ENCODE measurements at regions not wholly inside any gene's neighbourhood (a gene's known extent, or its start where the extent isn't known, plus 50 kb on each side); places are given as distances from the start of the nearest gene placed in this dataset.
"Not testable (repeated sequence)": the region's sequence is repeated elsewhere in the genome, so short reads cannot be mapped to it uniquely, and the experiment has no call there.

- Histone ChIP-seq H3K27me3 (replicated peaks in 1 of 7) (peaks cover 0 to 82% (median 31%) of the 10 kb centered on the region in 7 donors), H3K4me1 (peaks cover 6 to 22% (median 15%) of the 10 kb centered on the region in 6 donors), H3K9me3 (no peaks in the 10 kb centered on the region), H3K27ac (no peak overlapping the region), H3K36me3 (no peaks in the 10 kb centered on the region), H3K4me3 (no peak overlapping the region)
- intact Hi-C loops (cut with DNase I; ENCODE audit: low total_unique reads): loop anchor here (10.0 kb wide), 1 partner anchor 730 kb away; no protein-coding TSS in a partner anchor
- WGBS, 5 donors: 54 to 73% (median 60%) methylated on average over 6 to 13 of the region's 13 CpGs
- DNase-seq: no peak
- TF ChIP-seq CTCF (IDR thresholded peaks at IDR 0.05 in 8 of 11, conservative IDR thresholded peaks at IDR 0.05 in 3 of 11) (no peak), POLR2A (IDR thresholded peaks at IDR 0.05) (no peak), POLR2AphosphoS5 (IDR thresholded peaks at IDR 0.05) (no peak)
Observed at GRCh38 chr5:1654786-1655495, 131.2 kb upstream of the LPCAT1 start.

- H3K27me3 ChIP-seq (replicated peaks in 1 of 7): peaks cover 0 to 82% (median 31%) of the 10 kb centered on the region in 7 donors
- not testable (repeated sequence) for H3K9me3 ChIP-seq, H3K36me3 ChIP-seq, H3K27ac ChIP-seq
- TF ChIP-seq CTCF (IDR thresholded peaks at IDR 0.05 in 8 of 11, conservative IDR thresholded peaks at IDR 0.05 in 3 of 11): peak in 9 of 11 experiments; percentile 21 to 76 (median 64)
- peak; percentile 81 for DNase-seq
- 6 to 30% (median 11%) methylated on average over 4 to 51 of the region's 60 CpGs for WGBS, 5 donors
- intact Hi-C loops (cut with DNase I; ENCODE audit: low total_unique reads): loop anchor here (10.0 kb wide), 1 partner anchor 729 kb away; no protein-coding TSS in a partner anchor
- H3K4me1 ChIP-seq: peaks cover 6 to 22% (median 15%) of the 10 kb centered on the region in 6 donors
- H3K4me3 ChIP-seq: peak overlapping the region in 2 of 8 donors; percentile 23 to 46
Observed at GRCh38 chr5:1653698-1654651, 130.2 kb upstream of the LPCAT1 start.

GRCh38 chr5:1652873-1653697, 129.3 kb upstream of the LPCAT1 start:
- Histone ChIP-seq H3K27ac (no peak overlapping the region), H3K4me1 (peaks cover 6 to 22% (median 15%) of the 10 kb centered on the region in 6 donors), H3K4me3 (peak overlapping the region in 2 of 8 donors; percentile 23 to 46), H3K9me3 (no peaks in the 10 kb centered on the region), H3K36me3 (no peaks in the 10 kb centered on the region), H3K27me3 (replicated peaks in 1 of 7) (peaks cover 0 to 84% (median 31%) of the 10 kb centered on the region in 7 donors)
- intact Hi-C loops (cut with DNase I; ENCODE audit: low total_unique reads): loop anchor here (10.0 kb wide), 1 partner anchor 728 kb away; no protein-coding TSS in a partner anchor
- TF ChIP-seq CTCF (IDR thresholded peaks at IDR 0.05 in 8 of 11, conservative IDR thresholded peaks at IDR 0.05 in 3 of 11) (no peak), POLR2AphosphoS5 (IDR thresholded peaks at IDR 0.05) (no peak), POLR2A (IDR thresholded peaks at IDR 0.05) (no peak)
- no peak for DNase-seq
- WGBS, 5 donors: 6 to 24% (median 11%) methylated on average over 28 to 34 of the region's 35 CpGs

All from spleen (tissue), 11 donors.